HepG2 (cell line): ENCODE measurements at regions not wholly inside any gene's neighbourhood (a gene's known extent, or its start where the extent isn't known, plus 50 kb on each side); places are given as distances from the start of the nearest gene placed in this dataset.

Experiments used
- BRCA1 ChIP-seq: sonication (generic); formaldehyde crosslinking; IDR thresholded peaks from 2 replicates; pipeline ENCODE4 v1.4.0; 2020; ENCODE audit warnings: missing genetic modification reagents
- CBX2 ChIP-seq, 2 experiments: fragments of 200-600 bp in 1 of 2; sonication (generic); formaldehyde crosslinking in 1 of 2; IDR thresholded peaks; 2 replicates each; pipeline versions ENCODE4 v1.7.0 to v1.8.1; 2018 to 2022; ENCODE audit warnings: low read depth in 2 of 2, low read length in 1 of 2, mild to moderate bottlenecking in 1 of 2, missing genetic modification reagents in 1 of 2
- CC2D1A ChIP-seq: sonication (generic); formaldehyde crosslinking; IDR thresholded peaks from 2 replicates; pipeline ENCODE4 v1.8.1; 2023; ENCODE audit warnings: mild to moderate bottlenecking, missing genetic modification reagents
- CHCHD3 ChIP-seq: sonication (generic); formaldehyde crosslinking; IDR thresholded peaks from 2 replicates; pipeline ENCODE4 v1.8.0; 2022; ENCODE audit warnings: mild to moderate bottlenecking, missing genetic modification reagents, moderate library complexity
- CREB1 ChIP-seq, 2 experiments: fragments of 450-650 bp in 1 of 2; IDR thresholded peaks; 2 replicates each; pipeline ENCODE4 v1.6.1; 2016 to 2017; ENCODE audit warnings: control low read depth in 1 of 2, mild to moderate bottlenecking in 1 of 2, missing compliant biosample characterization in 1 of 2, missing genetic modification characterization in 1 of 2
- GLI4 ChIP-seq: sonication (generic); formaldehyde crosslinking; IDR thresholded peaks from 2 replicates; pipeline ENCODE4 v1.5.1; 2020; ENCODE audit warnings: missing genetic modification reagents, mild to moderate bottlenecking, moderate library complexity, borderline replicate concordance
- HMGA1 ChIP-seq: sonication (generic); formaldehyde crosslinking; conservative IDR thresholded peaks from 2 replicates; pipeline ENCODE4 v1.4.0; 2020; ENCODE audit warnings: missing genetic modification reagents
- HNRNPL ChIP-seq: fragments of 200-400 bp; formaldehyde crosslinking; IDR thresholded peaks from 2 replicates; pipeline ENCODE4 v1.6.1; 2017; ENCODE audit warnings: mild to moderate bottlenecking, low read depth, low read length
- KLF6 ChIP-seq: IDR thresholded peaks from 2 replicates; pipeline ENCODE4 v1.8.0; 2016; ENCODE audit warnings: missing biosample characterization, missing genetic modification reagents
- KLF9 ChIP-seq: IDR thresholded peaks from 2 replicates; pipeline ENCODE4 v1.6.1; 2016; ENCODE audit warnings: low read depth
- MYNN ChIP-seq: sonication (generic); formaldehyde crosslinking; IDR thresholded peaks from 2 replicates; pipeline ENCODE4 v1.4.0; 2020; ENCODE audit warnings: mild to moderate bottlenecking, low read depth, missing genetic modification reagents
- RNF219 ChIP-seq: sonication (generic); formaldehyde crosslinking; IDR thresholded peaks from 2 replicates; pipeline ENCODE4 v1.5.0; 2020; ENCODE audit warnings: mild to moderate bottlenecking, missing genetic modification reagents
- SMC3 ChIP-seq: IDR thresholded peaks from 2 replicates; pipeline ENCODE4 v1.6.1; 2011; ENCODE audit warnings: low read length, improper control_type of control experiment
- TFDP2 ChIP-seq: sonication (generic); formaldehyde crosslinking; IDR thresholded peaks from 2 replicates; pipeline ENCODE4 v1.4.0; 2020; ENCODE audit warnings: missing genetic modification reagents
- TP53 ChIP-seq: sonication (generic); formaldehyde crosslinking; conservative IDR thresholded peaks from 2 replicates; pipeline ENCODE4 v1.4.0; 2020; ENCODE audit warnings: missing genetic modification reagents
- ZNF10 ChIP-seq: sonication (generic); formaldehyde crosslinking; IDR thresholded peaks from 2 replicates; pipeline ENCODE4 v1.4.0; 2020; ENCODE audit warnings: mild to moderate bottlenecking, low read depth, missing genetic modification reagents, borderline replicate concordance
- ZNF253 ChIP-seq: sonication (generic); formaldehyde crosslinking; IDR thresholded peaks from 2 replicates; pipeline ENCODE4 v1.8.0; 2022; ENCODE audit warnings: mild to moderate bottlenecking, missing genetic modification reagents, borderline replicate concordance
- ZNF512B ChIP-seq: sonication (generic); formaldehyde crosslinking; IDR thresholded peaks from 2 replicates; pipeline ENCODE4 v1.5.1; 2020; ENCODE audit warnings: missing genetic modification reagents, mild to moderate bottlenecking, borderline replicate concordance
- ZNF530 ChIP-seq: sonication (generic); formaldehyde crosslinking; IDR thresholded peaks from 2 replicates; pipeline ENCODE4 v1.5.0; 2020; ENCODE audit warnings: low read depth, mild to moderate bottlenecking, missing genetic modification reagents
- ZNF652 ChIP-seq: IDR thresholded peaks from 2 replicates; pipeline ENCODE4 v1.6.1; 2016; ENCODE audit warnings: low read depth, borderline replicate concordance
- ZNF7 ChIP-seq: IDR thresholded peaks from 2 replicates; pipeline ENCODE4 v1.6.1; 2016; ENCODE audit warnings: missing biosample characterization, missing genetic modification reagents
- ZNF746 ChIP-seq: sonication (generic); formaldehyde crosslinking; IDR thresholded peaks from 2 replicates; pipeline ENCODE4 v1.8.0; 2022; ENCODE audit warnings: mild to moderate bottlenecking, missing genetic modification reagents
- ZSCAN12 ChIP-seq: sonication (generic); formaldehyde crosslinking; IDR thresholded peaks from 2 replicates; pipeline ENCODE4 v1.9.0; 2021; ENCODE audit warnings: mild to moderate bottlenecking, missing genetic modification reagents
- ZSCAN22 ChIP-seq: sonication (generic); formaldehyde crosslinking; IDR thresholded peaks from 2 replicates; pipeline ENCODE4 v1.4.0; 2020; ENCODE audit warnings: mild to moderate bottlenecking, missing genetic modification reagents

- TF ChIP-seq RNF219 (CRISPR knock-in tag) (no peak), TFDP2 (CRISPR knock-in tag) (no peak), CBX2 (IDR thresholded peaks at IDR 0.05; ENCODE audit: low read depth, low read length) (no peak), CBX2 (CRISPR knock-in tag; IDR thresholded peaks at IDR 0.05; ENCODE audit: low read depth) (no peak), ZNF7 (CRISPR knock-in tag) (no peak), MYNN (CRISPR knock-in tag) (no peak), ZSCAN22 (CRISPR knock-in tag) (no peak), KLF9 (CRISPR knock-in tag) (no peak), HMGA1 (CRISPR knock-in tag) (no peak), BRCA1 (CRISPR knock-in tag) (no peak; the same call in 1 of the 2 replicates), ZNF512B (CRISPR knock-in tag) (no peak), ZNF652 (CRISPR knock-in tag) (no peak), ZSCAN12 (CRISPR knock-in tag) (no peak), SMC3 (no peak), ZNF253 (CRISPR knock-in tag) (no peak), HNRNPL (no peak), CHCHD3 (no peak), GLI4 (CRISPR knock-in tag) (no peak), TP53 (CRISPR knock-in tag) (0 out of 2 replicates have a peak, but pooled peaks have one; percentile 51), ZNF10 (CRISPR knock-in tag) (no peak), ZNF746 (CRISPR knock-in tag) (no peak), ZNF530 (no peak), KLF6 (CRISPR knock-in tag) (no peak), CREB1 (IDR thresholded peaks at IDR 0.05) (no peak), CREB1 (CRISPR knock-in tag; IDR thresholded peaks at IDR 0.05) (peak; percentile 30; the same call in 1 of the 2 replicates), CC2D1A (CRISPR knock-in tag) (no peak)
Observed at GRCh38 chr2:167794554-167795255, 452.7 kb downstream of the STK39 start (continued).
